SK-N-SH (cell line): ENCODE measurements at regions not wholly inside any gene's neighbourhood (a gene's known extent, or its start where the extent isn't known, plus 50 kb on each side); places are given as distances from the start of the nearest gene placed in this dataset.

ENCODE experiments used
- GATA2 ChIP-seq: sonication (generic); formaldehyde crosslinking; IDR thresholded peaks from 2 replicates; pipeline ENCODE4 v1.5.0; 2020; ENCODE audit warnings: mild to moderate bottlenecking, missing genetic modification reagents
- POLR2AphosphoS5 ChIP-seq: IDR thresholded peaks from 2 replicates; pipeline ENCODE4 v1.6.1; 2012; ENCODE audit warnings: low read depth, low read length
- RAD21 ChIP-seq: IDR thresholded peaks from 2 replicates; pipeline ENCODE4 v1.6.1; 2012; ENCODE audit warnings: mild to moderate bottlenecking, low read length
- YY1 ChIP-seq: IDR thresholded peaks from 2 replicates; pipeline ENCODE4 v1.4.0; 2012; ENCODE audit warnings: low read depth, mild to moderate bottlenecking
- TF ChIP-seq, protein P1 (sequence below): fragments of 200-600 bp; sonication (generic); IDR thresholded peaks from 2 replicates; pipeline ENCODE4 v1.6.1; 2017; ENCODE audit warnings: antibody characterized with exemption, mild to moderate bottlenecking, moderate library complexity
- TF ChIP-seq, protein P2 (sequence below): IDR thresholded peaks from 2 replicates; pipeline ENCODE4 v1.6.1; 2012; ENCODE audit warnings: mild to moderate bottlenecking, low read depth, low read length, moderate library complexity

DNA sequence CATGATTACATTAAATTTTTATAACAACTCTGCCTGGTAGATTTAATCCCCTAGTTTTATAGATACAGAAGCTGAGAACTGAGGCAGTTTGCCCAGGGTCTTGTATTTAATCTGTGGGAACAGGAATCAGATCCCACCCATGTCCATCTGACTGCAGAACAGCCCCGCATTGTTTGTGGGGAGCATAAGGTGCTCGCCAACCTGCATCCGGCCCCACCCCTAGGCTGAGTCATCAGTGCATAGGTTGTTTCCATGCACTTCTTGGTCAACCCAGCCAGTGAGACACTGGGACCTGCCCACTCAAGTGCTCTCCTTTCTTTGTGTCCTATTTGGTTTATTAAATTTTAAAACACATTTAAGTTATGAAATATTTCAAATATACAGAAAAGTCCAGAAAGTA lies 266.2 kb downstream of the OPA1 start:
- TF ChIP-seq, protein P1, sequence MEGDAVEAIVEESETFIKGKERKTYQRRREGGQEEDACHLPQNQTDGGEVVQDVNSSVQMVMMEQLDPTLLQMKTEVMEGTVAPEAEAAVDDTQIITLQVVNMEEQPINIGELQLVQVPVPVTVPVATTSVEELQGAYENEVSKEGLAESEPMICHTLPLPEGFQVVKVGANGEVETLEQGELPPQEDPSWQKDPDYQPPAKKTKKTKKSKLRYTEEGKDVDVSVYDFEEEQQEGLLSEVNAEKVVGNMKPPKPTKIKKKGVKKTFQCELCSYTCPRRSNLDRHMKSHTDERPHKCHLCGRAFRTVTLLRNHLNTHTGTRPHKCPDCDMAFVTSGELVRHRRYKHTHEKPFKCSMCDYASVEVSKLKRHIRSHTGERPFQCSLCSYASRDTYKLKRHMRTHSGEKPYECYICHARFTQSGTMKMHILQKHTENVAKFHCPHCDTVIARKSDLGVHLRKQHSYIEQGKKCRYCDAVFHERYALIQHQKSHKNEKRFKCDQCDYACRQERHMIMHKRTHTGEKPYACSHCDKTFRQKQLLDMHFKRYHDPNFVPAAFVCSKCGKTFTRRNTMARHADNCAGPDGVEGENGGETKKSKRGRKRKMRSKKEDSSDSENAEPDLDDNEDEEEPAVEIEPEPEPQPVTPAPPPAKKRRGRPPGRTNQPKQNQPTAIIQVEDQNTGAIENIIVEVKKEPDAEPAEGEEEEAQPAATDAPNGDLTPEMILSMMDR = no peak
- TF ChIP-seq POLR2AphosphoS5 (no peak), GATA2 (CRISPR knock-in tag) (no peak), RAD21 (no peak), YY1 (no peak)
- TF ChIP-seq, protein P2, sequence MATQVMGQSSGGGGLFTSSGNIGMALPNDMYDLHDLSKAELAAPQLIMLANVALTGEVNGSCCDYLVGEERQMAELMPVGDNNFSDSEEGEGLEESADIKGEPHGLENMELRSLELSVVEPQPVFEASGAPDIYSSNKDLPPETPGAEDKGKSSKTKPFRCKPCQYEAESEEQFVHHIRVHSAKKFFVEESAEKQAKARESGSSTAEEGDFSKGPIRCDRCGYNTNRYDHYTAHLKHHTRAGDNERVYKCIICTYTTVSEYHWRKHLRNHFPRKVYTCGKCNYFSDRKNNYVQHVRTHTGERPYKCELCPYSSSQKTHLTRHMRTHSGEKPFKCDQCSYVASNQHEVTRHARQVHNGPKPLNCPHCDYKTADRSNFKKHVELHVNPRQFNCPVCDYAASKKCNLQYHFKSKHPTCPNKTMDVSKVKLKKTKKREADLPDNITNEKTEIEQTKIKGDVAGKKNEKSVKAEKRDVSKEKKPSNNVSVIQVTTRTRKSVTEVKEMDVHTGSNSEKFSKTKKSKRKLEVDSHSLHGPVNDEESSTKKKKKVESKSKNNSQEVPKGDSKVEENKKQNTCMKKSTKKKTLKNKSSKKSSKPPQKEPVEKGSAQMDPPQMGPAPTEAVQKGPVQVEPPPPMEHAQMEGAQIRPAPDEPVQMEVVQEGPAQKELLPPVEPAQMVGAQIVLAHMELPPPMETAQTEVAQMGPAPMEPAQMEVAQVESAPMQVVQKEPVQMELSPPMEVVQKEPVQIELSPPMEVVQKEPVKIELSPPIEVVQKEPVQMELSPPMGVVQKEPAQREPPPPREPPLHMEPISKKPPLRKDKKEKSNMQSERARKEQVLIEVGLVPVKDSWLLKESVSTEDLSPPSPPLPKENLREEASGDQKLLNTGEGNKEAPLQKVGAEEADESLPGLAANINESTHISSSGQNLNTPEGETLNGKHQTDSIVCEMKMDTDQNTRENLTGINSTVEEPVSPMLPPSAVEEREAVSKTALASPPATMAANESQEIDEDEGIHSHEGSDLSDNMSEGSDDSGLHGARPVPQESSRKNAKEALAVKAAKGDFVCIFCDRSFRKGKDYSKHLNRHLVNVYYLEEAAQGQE = no peak
